ENCODE measurements at regions not wholly inside any gene's neighbourhood (a gene's known extent, or its start where the extent isn't known, plus 50 kb on each side); places are given as distances from the start of the nearest gene placed in this dataset.
"Not testable (repeated sequence)": the region's sequence is repeated elsewhere in the genome, so short reads cannot be mapped to it uniquely, and the experiment has no call there.

DNA sequence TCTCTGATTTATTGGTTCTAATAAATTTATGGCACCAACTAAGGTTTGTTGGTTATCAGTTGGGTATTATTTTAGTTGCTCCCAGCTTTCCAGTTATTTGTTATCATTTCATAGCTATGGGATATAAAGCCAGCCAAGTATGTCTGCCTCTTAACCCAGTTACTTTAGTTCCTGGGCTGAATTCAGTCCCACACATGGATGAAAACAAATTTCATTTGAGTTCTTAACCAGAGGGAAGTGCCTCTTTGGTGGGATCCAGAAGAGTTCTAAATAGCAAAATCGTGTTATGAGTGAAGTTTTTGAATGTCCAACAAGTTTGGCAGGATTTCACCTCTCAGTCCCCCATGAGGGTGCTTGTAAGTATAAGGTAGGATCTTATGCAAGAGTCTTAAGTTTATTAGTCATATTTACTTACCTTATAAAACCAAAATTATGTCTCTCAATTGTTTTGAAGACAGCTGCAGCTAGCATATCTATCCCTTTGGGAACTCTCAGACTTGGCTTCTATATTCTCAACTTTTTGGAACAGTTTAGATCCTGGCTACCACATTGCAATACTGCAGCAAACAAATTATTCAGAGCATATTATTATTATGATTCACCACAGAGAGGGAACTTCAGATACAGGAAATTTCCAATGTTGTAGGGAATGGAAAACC lies 683.6 kb downstream of the BCKDHB start:
- no peak overlapping the region for H3K4me3 ChIP-seq (ENCODE audit: low read depth, low read length)
- TF ChIP-seq, protein P1, sequence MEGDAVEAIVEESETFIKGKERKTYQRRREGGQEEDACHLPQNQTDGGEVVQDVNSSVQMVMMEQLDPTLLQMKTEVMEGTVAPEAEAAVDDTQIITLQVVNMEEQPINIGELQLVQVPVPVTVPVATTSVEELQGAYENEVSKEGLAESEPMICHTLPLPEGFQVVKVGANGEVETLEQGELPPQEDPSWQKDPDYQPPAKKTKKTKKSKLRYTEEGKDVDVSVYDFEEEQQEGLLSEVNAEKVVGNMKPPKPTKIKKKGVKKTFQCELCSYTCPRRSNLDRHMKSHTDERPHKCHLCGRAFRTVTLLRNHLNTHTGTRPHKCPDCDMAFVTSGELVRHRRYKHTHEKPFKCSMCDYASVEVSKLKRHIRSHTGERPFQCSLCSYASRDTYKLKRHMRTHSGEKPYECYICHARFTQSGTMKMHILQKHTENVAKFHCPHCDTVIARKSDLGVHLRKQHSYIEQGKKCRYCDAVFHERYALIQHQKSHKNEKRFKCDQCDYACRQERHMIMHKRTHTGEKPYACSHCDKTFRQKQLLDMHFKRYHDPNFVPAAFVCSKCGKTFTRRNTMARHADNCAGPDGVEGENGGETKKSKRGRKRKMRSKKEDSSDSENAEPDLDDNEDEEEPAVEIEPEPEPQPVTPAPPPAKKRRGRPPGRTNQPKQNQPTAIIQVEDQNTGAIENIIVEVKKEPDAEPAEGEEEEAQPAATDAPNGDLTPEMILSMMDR (IDR thresholded peaks at IDR 0.05; ENCODE audit: low read depth, low read length) = no peak
- TF ChIP-seq POLR2A (IDR thresholded peaks at IDR 0.05; ENCODE audit: extremely low read depth, insufficient read length) (no peak), MYC (IDR thresholded peaks at IDR 0.05; ENCODE audit: low read depth, low read length) (no peak)
- TF ChIP-seq, protein P2, sequence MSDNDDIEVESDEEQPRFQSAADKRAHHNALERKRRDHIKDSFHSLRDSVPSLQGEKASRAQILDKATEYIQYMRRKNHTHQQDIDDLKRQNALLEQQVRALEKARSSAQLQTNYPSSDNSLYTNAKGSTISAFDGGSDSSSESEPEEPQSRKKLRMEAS (IDR thresholded peaks at IDR 0.05; ENCODE audit: low read depth, low read length) = no peak
- no peak for DNase-seq (ENCODE audit: low read depth)

DNA sequence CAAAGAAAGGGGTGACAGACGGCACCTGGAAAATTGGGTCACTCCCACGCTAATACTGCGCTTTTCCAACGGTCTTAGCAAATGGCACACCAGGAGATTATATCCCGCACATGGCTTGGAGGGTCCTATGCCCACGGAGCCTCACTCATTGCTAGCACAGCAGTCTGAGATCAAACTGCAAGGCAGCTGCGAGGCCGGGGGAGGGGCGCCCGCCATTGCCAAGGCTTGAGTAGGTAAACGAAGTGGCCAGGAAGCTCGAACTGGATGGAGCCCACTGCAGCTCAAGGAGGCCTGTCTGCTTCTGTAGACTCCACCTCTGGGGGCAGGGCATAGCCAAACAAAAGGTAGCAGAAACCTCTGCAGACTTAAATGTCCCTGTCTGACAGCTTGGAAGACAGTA lies 676.8 kb downstream of the BCKDHB start:
- not testable (repeated sequence) for DNase-seq (ENCODE audit: low read depth); H3K4me3 ChIP-seq (ENCODE audit: low read depth, low read length)

DNA sequence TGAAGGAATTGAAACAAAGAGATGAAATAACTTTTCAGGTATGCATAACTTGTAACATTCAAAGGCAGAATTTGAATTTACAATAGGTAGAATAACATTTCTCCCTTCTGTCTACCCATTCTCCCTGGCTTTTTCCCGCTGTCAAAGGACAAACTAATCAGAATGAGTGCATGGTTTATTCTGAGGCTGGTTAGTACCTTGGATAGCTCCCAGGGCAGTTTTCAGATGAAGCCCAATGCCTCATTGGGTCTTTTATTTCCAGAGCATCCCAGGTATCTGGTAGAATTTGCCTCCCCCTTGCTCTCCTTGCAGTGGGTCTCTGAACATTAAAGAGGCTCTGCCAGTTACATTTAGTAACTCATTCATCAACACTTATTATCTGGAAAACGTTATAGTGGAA lies 665.5 kb downstream of the BCKDHB start:
- TF ChIP-seq, protein P1 (IDR thresholded peaks at IDR 0.05; ENCODE audit: low read depth, low read length) = no peak
- TF ChIP-seq POLR2A (IDR thresholded peaks at IDR 0.05; ENCODE audit: extremely low read depth, insufficient read length) = no peak
- TF ChIP-seq, protein P2 (IDR thresholded peaks at IDR 0.05; ENCODE audit: low read depth, low read length) = no peak
- peak; percentile 41 for DNase-seq (ENCODE audit: low read depth)
- no peak overlapping the region for H3K4me3 ChIP-seq (ENCODE audit: low read depth, low read length)

DNA sequence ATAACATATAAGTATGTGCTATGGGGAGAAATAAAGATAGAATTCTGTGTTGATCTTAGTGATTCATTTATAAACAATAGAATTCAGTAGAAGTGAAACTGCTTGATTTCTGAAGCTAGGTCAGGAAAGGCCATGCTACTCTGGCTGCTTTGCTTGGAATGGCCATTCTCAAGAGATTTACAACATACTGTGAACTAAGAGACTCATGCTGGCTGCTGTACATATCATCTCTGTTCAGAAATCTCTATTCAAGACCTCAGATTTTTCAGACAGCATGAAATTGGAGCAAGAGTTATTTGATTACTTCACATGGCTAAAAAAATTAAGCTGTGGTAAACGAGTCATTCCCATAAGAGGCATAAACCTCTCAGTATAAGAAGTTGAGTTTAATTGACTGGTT lies 662.6 kb downstream of the BCKDHB start:
- H3K4me3 ChIP-seq (ENCODE audit: low read depth, low read length) = no peak overlapping the region
- DNase-seq (ENCODE audit: low read depth) = no peak
- TF ChIP-seq POLR2A (IDR thresholded peaks at IDR 0.05; ENCODE audit: extremely low read depth, insufficient read length) = no peak
- no peak for TF ChIP-seq MYC (IDR thresholded peaks at IDR 0.05; ENCODE audit: low read depth, low read length)
- TF ChIP-seq, protein P1 (IDR thresholded peaks at IDR 0.05; ENCODE audit: low read depth, low read length) = no peak
- TF ChIP-seq, protein P2 (IDR thresholded peaks at IDR 0.05; ENCODE audit: low read depth, low read length) = no peak

DNA sequence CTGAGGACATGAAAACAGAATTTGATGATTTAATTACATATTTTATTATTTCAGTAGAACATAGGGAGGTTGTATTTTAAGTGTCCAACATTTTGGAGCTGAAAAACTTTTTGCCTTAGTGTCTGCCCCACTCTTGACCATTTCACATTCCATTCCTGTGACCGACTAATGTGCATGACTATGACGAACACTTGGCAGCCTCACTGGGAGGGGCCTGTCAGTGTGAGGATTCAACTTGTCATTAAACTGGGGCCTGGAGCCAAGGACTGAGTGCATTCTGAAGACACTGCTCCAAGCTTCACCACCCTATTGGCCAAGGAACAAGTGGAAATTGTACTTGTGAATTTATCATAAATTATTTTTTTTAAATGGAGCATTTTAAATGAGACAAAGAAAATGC lies 661.3 kb downstream of the BCKDHB start:
- DNase-seq (ENCODE audit: low read depth) = no peak
- TF ChIP-seq POLR2A (IDR thresholded peaks at IDR 0.05; ENCODE audit: extremely low read depth, insufficient read length) (no peak), MYC (IDR thresholded peaks at IDR 0.05; ENCODE audit: low read depth, low read length) (no peak)
- TF ChIP-seq, protein P1 (IDR thresholded peaks at IDR 0.05; ENCODE audit: low read depth, low read length) = no peak
- TF ChIP-seq, protein P2 (IDR thresholded peaks at IDR 0.05; ENCODE audit: low read depth, low read length) = no peak
- H3K4me3 ChIP-seq (ENCODE audit: low read depth, low read length) = no peak overlapping the region

DNA sequence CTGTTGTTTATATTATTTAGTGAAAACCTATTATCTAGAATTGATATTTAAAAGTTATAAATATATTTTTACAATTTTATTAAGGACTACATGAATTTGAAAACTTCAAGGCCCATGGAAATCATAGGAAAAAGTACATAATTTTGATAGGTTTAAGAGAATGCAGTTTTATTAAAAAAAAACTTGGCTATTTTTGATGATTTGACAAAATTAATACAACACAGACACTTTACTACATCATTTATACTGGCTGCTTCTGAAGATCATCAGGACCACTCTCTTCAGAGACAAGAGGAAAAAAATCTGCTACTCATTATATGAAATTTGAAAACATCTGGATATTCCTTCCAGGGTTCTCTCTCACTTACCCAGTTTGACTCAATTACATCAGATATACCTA lies 637.7 kb downstream of the BCKDHB start:
- TF ChIP-seq, protein P1 (IDR thresholded peaks at IDR 0.05; ENCODE audit: low read depth, low read length) = no peak
- TF ChIP-seq MYC (IDR thresholded peaks at IDR 0.05; ENCODE audit: low read depth, low read length) (no peak), POLR2A (IDR thresholded peaks at IDR 0.05; ENCODE audit: extremely low read depth, insufficient read length) (no peak)
- TF ChIP-seq, protein P2 (IDR thresholded peaks at IDR 0.05; ENCODE audit: low read depth, low read length) = no peak

More for the DNA sequence above, 637.7 kb downstream of the BCKDHB start:
- no peak overlapping the region for H3K4me3 ChIP-seq (ENCODE audit: low read depth, low read length)
- no peak for DNase-seq (ENCODE audit: low read depth)

Data from NB4 (cell line).